Mammary epithelial cell (primary cell): ENCODE measurements at regions not wholly inside any gene's neighbourhood (a gene's known extent, or its start where the extent isn't known, plus 50 kb on each side); places are given as distances from the start of the nearest gene placed in this dataset.

Experiments used
- EZH2 ChIP-seq: IDR thresholded peaks from 2 replicates; pipeline ENCODE4 v1.6.1; 2012; ENCODE audit warnings: low read length, inconsistent platforms, borderline replicate concordance
- TF ChIP-seq, protein P1 (sequence below), 2 donors: IDR thresholded peaks in 1 of 2; conservative IDR thresholded peaks in 1 of 2; 2 replicates each; pipeline ENCODE4 v1.5.1; 2011 to 2012; ENCODE audit warnings: inconsistent platforms in 2 of 2, low read length in 2 of 2, mild to moderate bottlenecking in 2 of 2, control low read depth in 1 of 2, low read depth in 1 of 2; ENCODE audit not compliant: insufficient read depth in 1 of 2; ENCODE audit errors: extremely low read depth in 1 of 2

GRCh38 chr11:30113326-30113898 lies 96.6 kb upstream of the KCNA4 start:
- TF ChIP-seq, protein P1, sequence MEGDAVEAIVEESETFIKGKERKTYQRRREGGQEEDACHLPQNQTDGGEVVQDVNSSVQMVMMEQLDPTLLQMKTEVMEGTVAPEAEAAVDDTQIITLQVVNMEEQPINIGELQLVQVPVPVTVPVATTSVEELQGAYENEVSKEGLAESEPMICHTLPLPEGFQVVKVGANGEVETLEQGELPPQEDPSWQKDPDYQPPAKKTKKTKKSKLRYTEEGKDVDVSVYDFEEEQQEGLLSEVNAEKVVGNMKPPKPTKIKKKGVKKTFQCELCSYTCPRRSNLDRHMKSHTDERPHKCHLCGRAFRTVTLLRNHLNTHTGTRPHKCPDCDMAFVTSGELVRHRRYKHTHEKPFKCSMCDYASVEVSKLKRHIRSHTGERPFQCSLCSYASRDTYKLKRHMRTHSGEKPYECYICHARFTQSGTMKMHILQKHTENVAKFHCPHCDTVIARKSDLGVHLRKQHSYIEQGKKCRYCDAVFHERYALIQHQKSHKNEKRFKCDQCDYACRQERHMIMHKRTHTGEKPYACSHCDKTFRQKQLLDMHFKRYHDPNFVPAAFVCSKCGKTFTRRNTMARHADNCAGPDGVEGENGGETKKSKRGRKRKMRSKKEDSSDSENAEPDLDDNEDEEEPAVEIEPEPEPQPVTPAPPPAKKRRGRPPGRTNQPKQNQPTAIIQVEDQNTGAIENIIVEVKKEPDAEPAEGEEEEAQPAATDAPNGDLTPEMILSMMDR (conservative IDR thresholded peaks at IDR 0.05 in 1 of 2, IDR thresholded peaks at IDR 0.05 in 1 of 2; ENCODE audit: extremely low read depth in 1 of 2, insufficient read depth in 1 of 2, low read depth in 1 of 2, low read length in 2 of 2) = no peak
- TF ChIP-seq EZH2 = no peak
